Keratinocyte (primary cell): ENCODE measurements at regions not wholly inside any gene's neighbourhood (a gene's known extent, or its start where the extent isn't known, plus 50 kb on each side); places are given as distances from the start of the nearest gene placed in this dataset.

ENCODE experiments used
- EZH2 ChIP-seq: IDR thresholded peaks from one replicate; pipeline ENCODE4 v1.6.1; 2012; ENCODE audit warnings: inconsistent platforms, mild to moderate bottlenecking, low read length, moderate library complexity
- TF ChIP-seq, protein P1 (sequence below), 3 experiments: IDR thresholded peaks in 1 of 3; conservative IDR thresholded peaks in 1 of 3; optimal IDR thresholded peaks in 1 of 3; 2 replicates in 2 of 3; 3 replicates in 1 of 3; pipeline versions ENCODE3 to v1.5.1; 2011; ENCODE audit warnings: low read length in 3 of 3, mild to moderate bottlenecking in 3 of 3, moderate library complexity in 2 of 3, control low read depth in 1 of 3, inconsistent platforms in 1 of 3; ENCODE audit not compliant: insufficient read depth in 2 of 3; ENCODE audit errors: extremely low read depth in 1 of 3

DNA sequence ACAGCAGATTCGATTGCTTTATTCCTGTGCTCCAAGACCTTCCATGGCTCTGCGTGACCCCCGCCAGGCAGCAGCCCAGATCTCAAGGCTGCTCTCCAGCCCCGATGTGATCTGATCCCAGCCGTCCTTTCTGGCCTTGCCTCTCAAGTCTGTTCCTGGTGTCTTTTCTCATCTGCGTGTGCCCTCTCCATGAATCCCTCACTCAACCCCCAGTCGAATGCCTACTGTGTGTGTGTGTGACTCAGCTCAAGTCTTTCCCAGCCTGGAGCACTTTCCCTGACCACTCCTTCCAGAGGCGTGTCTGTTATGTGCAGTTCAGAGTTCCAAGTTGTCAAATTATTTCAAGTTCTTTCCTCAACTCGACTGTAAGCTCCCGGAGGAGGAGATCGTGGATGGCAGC lies 64.0 kb downstream of the MRM1 start:
- TF ChIP-seq, protein P1, sequence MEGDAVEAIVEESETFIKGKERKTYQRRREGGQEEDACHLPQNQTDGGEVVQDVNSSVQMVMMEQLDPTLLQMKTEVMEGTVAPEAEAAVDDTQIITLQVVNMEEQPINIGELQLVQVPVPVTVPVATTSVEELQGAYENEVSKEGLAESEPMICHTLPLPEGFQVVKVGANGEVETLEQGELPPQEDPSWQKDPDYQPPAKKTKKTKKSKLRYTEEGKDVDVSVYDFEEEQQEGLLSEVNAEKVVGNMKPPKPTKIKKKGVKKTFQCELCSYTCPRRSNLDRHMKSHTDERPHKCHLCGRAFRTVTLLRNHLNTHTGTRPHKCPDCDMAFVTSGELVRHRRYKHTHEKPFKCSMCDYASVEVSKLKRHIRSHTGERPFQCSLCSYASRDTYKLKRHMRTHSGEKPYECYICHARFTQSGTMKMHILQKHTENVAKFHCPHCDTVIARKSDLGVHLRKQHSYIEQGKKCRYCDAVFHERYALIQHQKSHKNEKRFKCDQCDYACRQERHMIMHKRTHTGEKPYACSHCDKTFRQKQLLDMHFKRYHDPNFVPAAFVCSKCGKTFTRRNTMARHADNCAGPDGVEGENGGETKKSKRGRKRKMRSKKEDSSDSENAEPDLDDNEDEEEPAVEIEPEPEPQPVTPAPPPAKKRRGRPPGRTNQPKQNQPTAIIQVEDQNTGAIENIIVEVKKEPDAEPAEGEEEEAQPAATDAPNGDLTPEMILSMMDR (optimal IDR thresholded peaks at IDR 0.05 in 1 of 3, IDR thresholded peaks at IDR 0.05 in 1 of 3, conservative IDR thresholded peaks at IDR 0.05 in 1 of 3; ENCODE audit: extremely low read depth in 1 of 3, insufficient read depth in 2 of 3, low read length in 3 of 3), result no peak
- TF ChIP-seq EZH2, result no peak
